ENCODE measurements at regions not wholly inside any gene's neighbourhood (a gene's known extent, or its start where the extent isn't known, plus 50 kb on each side); places are given as distances from the start of the nearest gene placed in this dataset.

DNA sequence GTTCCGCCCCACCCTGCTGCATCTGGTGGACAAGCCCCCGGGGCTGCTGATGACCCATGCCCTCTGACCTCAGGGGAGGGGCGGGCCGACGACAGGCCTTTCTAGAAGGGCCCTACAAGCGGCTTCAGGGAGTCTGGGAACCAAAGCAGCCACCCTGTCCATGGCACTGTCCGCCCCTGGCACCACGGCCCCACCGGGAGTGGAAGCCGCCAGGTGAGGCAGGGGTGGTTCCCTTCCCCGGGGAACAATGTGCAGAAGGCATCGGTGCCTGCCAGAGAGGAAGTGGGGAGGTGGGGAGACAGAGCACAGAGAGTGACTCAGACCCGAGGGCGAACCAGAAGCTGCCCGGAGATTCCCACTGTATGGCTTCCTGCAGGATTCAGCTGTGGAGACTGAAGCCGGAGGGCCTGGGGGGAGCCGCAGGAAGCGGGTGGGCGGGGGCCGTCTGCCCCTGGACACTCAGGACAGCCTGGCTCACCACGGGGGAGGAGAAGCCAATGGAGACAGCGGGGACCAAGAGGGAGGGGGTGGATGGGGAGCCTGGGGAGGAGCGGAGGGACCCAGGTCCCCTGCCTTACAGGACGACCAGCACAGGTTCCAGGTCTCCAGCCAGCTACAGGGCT lies 134.0 kb downstream of the TPRA1 start:
- H3K4me3 ChIP-seq, result peak overlapping the region in 1 of 2 donors; percentile 62
- H3K27ac ChIP-seq, result no peak overlapping the region
- TF ChIP-seq, protein P1, sequence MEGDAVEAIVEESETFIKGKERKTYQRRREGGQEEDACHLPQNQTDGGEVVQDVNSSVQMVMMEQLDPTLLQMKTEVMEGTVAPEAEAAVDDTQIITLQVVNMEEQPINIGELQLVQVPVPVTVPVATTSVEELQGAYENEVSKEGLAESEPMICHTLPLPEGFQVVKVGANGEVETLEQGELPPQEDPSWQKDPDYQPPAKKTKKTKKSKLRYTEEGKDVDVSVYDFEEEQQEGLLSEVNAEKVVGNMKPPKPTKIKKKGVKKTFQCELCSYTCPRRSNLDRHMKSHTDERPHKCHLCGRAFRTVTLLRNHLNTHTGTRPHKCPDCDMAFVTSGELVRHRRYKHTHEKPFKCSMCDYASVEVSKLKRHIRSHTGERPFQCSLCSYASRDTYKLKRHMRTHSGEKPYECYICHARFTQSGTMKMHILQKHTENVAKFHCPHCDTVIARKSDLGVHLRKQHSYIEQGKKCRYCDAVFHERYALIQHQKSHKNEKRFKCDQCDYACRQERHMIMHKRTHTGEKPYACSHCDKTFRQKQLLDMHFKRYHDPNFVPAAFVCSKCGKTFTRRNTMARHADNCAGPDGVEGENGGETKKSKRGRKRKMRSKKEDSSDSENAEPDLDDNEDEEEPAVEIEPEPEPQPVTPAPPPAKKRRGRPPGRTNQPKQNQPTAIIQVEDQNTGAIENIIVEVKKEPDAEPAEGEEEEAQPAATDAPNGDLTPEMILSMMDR (IDR thresholded peaks at IDR 0.05), result no peak

DNA sequence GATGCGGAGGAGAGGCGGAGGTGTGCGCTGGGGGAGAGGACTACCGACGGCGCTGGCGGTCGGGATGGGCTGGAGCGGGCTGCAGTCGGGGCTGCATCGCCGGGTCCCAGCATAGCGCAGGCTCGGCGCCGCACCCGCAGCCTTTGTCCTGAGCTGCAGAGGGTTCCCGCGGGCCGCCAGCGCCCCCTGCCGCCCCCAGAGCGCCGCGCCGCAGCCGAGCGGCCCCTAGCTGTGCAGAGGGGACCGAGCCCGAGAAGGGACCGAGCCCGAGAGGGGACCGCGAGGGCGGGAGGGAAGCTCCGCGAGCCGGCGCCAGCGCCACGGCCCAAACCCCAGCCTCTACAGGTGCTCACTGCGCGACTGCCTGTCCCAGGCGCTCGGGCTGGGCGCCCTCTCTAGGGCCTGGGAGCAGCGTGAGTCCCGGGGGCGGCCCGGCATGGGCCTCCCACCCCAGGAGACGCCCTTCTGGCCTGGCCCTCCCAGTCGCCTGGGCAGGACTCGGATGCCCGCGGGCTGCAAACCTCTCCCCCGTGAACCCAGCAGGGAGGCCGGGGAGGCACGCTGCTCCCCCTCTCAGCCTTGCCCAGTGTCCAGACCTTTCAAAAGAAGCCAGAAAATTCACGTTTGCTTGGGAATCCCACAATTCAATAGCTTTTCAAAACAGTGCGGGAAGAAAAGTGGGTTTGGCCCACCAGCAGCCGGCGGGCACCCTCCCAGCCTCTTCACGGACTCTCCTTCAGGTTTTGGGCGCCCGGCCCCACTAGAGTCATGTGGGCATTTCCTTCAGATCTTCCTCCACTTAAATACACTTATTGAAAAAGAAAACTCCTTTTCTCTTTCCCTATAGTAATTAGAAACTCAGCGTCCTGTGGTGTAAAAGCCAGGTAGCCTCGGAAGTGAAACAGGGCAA lies 134.7 kb downstream of the TPRA1 start:
- H3K4me3 ChIP-seq, result peak overlapping the region; percentile 49 to 62
- no peaks in the 10 kb centered on the region for H3K27me3 ChIP-seq
- DNase-seq (ENCODE audit: low spot score in 2 of 2), result peak in 1 of 2 donors; percentile 79

More for the DNA sequence above, 134.0 kb downstream of the TPRA1 start:
- no peak for DNase-seq (ENCODE audit: low spot score in 2 of 2)
- Histone ChIP-seq H3K36me3 (no peaks in the 10 kb centered on the region), H3K27me3 (no peaks in the 10 kb centered on the region), H3K4me1 (peaks cover 0 to 18% of the 10 kb centered on the region in 2 donors), H3K9me3 (no peaks in the 10 kb centered on the region)
- intact Hi-C loops (cut with DNase I), result loop anchor here (5.0 kb wide), 1 partner anchor 704 kb away; no protein-coding TSS in a partner anchor

DNA sequence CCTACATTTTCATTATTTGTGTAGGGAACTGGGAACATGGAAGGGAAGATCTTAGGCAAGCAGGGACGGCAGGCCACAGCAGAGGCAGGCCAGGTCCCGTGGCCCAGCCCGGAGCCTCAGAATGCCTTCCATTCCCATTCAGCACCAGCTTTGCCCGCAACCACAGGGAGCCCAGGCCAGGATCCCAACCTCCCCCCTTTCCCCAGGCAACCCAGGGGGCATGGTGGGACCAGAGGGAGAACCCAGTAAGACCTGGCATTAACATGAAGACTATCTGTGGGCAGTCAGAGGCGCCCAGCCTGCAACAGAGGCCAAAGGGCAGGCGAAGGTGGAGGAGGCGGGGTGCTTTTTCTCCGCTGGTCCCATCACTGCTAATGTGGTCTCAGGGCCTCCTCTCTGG lies 135.6 kb downstream of the TPRA1 start:
- peak in 1 of 2 donors; percentile 59 for DNase-seq (ENCODE audit: low spot score in 2 of 2)
- no peaks in the 10 kb centered on the region for H3K9me3 ChIP-seq
- TF ChIP-seq, protein P1 (IDR thresholded peaks at IDR 0.05), result no peak
- H3K27ac ChIP-seq, result no peak overlapping the region
- intact Hi-C loops (cut with DNase I), result loop anchor here (1.0 to 5.0 kb wide), 3 partner anchors 703 to 933 kb away; no protein-coding TSS in a partner anchor
- no peaks in the 10 kb centered on the region for H3K36me3 ChIP-seq
- peaks cover 0 to 18% of the 10 kb centered on the region in 2 donors for H3K4me1 ChIP-seq
- no peak overlapping the region for H3K4me3 ChIP-seq
- no peaks in the 10 kb centered on the region for H3K27me3 ChIP-seq

More for the DNA sequence above, 134.7 kb downstream of the TPRA1 start:
- no peaks in the 10 kb centered on the region for H3K9me3 ChIP-seq
- peaks cover 0 to 18% of the 10 kb centered on the region in 2 donors for H3K4me1 ChIP-seq
- no peak overlapping the region for H3K27ac ChIP-seq
- TF ChIP-seq, protein P1 (IDR thresholded peaks at IDR 0.05), result peak; percentile 84 to 95 (median 92)
- intact Hi-C loops (cut with DNase I), result loop anchor here (1.0 to 5.0 kb wide), 3 partner anchors 703 to 933 kb away; no protein-coding TSS in a partner anchor
- no peaks in the 10 kb centered on the region for H3K36me3 ChIP-seq

DNA sequence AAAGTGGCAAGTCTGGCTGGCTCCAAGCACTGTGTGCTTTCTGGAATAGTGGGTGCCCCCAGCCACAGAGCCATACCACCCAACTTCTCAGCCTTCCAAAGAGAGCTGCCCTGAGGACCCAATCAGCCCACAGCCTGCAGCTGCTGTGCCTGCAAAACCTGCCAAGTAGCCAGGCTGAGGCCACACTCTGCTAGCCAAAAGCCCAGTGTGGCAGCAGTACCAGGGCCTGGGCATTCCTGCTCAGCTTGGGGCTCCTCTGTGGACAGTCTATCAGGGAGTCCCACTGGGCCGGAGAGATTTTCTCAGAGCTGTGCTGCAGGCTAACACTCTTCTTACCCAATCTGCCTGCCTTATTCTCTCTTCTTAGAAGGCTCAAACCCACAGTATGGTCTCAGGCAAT lies 136.5 kb downstream of the TPRA1 start:
- H3K27me3 ChIP-seq, result no peaks in the 10 kb centered on the region

DNA sequence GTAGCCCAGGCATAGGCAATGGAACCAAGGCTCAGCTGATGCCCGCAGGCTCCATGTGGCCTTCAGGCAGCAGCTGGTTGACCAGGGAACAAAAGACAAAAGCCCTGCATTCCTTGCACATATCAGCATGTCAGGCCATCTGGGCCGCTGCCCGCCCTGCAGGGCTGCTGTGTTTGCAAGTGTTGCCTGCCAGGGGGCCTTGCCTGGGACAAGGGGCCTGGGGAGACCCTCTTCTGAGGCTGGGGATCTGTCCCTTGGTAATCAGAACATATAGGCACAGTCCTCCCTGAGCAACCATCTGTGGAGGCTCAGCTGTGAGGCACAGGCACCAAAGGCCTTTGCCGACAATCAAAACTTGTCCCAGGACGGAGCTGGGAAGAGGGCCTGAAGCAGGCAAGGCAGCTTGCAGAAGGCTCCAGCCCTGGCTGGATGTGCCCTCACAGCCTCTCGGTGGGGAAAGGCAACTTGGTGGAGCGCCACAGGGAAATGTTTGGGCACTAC lies 138.2 kb downstream of the TPRA1 start:
- peak in 1 of 2 donors; percentile 42 for DNase-seq (ENCODE audit: low spot score in 2 of 2)
- Histone ChIP-seq H3K36me3 (no peaks in the 10 kb centered on the region), H3K27ac (no peak overlapping the region), H3K4me1 (peaks cover 0 to 18% of the 10 kb centered on the region in 2 donors), H3K9me3 (no peaks in the 10 kb centered on the region), H3K27me3 (no peaks in the 10 kb centered on the region), H3K4me3 (no peak overlapping the region)
- intact Hi-C loops (cut with DNase I), result no loop called here
- TF ChIP-seq, protein P1 (IDR thresholded peaks at IDR 0.05), result no peak

More for the DNA sequence above, 136.5 kb downstream of the TPRA1 start:
- H3K9me3 ChIP-seq, result no peaks in the 10 kb centered on the region
- H3K27ac ChIP-seq, result no peak overlapping the region
- DNase-seq (ENCODE audit: low spot score in 2 of 2), result peak in 1 of 2 donors; percentile 43
- TF ChIP-seq, protein P1 (IDR thresholded peaks at IDR 0.05), result no peak
- intact Hi-C loops (cut with DNase I), result no loop called here
- H3K4me1 ChIP-seq, result peaks cover 0 to 18% of the 10 kb centered on the region in 2 donors
- H3K4me3 ChIP-seq, result no peak overlapping the region
- no peaks in the 10 kb centered on the region for H3K36me3 ChIP-seq

Measured in ascending aorta (tissue), 2 donors.